ENCODE measurements at regions not wholly inside any gene's neighbourhood (a gene's known extent, or its start where the extent isn't known, plus 50 kb on each side); places are given as distances from the start of the nearest gene placed in this dataset.

GRCh38 chr3:144948711-144949110, 977.1 kb downstream of the DIPK2A start:
- no peak for TF ChIP-seq EZH2 (IDR thresholded peaks at IDR 0.05; ENCODE audit: low read depth)
- TF ChIP-seq, protein P1, sequence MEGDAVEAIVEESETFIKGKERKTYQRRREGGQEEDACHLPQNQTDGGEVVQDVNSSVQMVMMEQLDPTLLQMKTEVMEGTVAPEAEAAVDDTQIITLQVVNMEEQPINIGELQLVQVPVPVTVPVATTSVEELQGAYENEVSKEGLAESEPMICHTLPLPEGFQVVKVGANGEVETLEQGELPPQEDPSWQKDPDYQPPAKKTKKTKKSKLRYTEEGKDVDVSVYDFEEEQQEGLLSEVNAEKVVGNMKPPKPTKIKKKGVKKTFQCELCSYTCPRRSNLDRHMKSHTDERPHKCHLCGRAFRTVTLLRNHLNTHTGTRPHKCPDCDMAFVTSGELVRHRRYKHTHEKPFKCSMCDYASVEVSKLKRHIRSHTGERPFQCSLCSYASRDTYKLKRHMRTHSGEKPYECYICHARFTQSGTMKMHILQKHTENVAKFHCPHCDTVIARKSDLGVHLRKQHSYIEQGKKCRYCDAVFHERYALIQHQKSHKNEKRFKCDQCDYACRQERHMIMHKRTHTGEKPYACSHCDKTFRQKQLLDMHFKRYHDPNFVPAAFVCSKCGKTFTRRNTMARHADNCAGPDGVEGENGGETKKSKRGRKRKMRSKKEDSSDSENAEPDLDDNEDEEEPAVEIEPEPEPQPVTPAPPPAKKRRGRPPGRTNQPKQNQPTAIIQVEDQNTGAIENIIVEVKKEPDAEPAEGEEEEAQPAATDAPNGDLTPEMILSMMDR (conservative IDR thresholded peaks at IDR 0.05): no peak

Data from PC-9 (cell line).